Activated T-helper 9 cell treated with anti-CD3 and anti-CD28 coated beads, Interleukin-2, amount 50 U/mL, for 16 hours (primary cell): ENCODE measurements at regions not wholly inside any gene's neighbourhood (a gene's known extent, or its start where the extent isn't known, plus 50 kb on each side); places are given as distances from the start of the nearest gene placed in this dataset.
A peak's percentile ranks its signal among the peaks of the same experiment; 100 is the strongest.

Experiments used
- DNase-seq: peaks from one replicate; pipeline ENCODE4 v3.0.0-alpha.2; 2020; ENCODE audit warnings: low read depth

- no peak for DNase-seq
These were observed 222.4 kb upstream of the JUN start for GRCh38 chr1:59006289-59006658.

GRCh38 chr1:59006932-59007331 is 223.1 kb upstream of the JUN start:
- no peak for DNase-seq

GRCh38 chr1:59007429-59007819 is 223.6 kb upstream of the JUN start:
- DNase-seq = no peak

- no peak for DNase-seq
These were observed 224.2 kb upstream of the JUN start for GRCh38 chr1:59007820-59008598.

GRCh38 chr1:59008599-59009347 is 224.9 kb upstream of the JUN start:
- no peak for DNase-seq

- no peak for DNase-seq
These were observed 227.8 kb upstream of the JUN start for GRCh38 chr1:59011663-59012062.

GRCh38 chr1:59012378-59012777 is 228.5 kb upstream of the JUN start:
- DNase-seq = no peak

- DNase-seq = no peak
These were observed 229.6 kb upstream of the JUN start for GRCh38 chr1:59013276-59013927.

- no peak for DNase-seq
These were observed 230.1 kb upstream of the JUN start for GRCh38 chr1:59013928-59014279.

GRCh38 chr1:59014827-59015226 is 231.0 kb upstream of the JUN start:
- no peak for DNase-seq

- no peak for DNase-seq
These were observed 231.9 kb upstream of the JUN start for GRCh38 chr1:59015708-59016107.

- no peak for DNase-seq
These were observed 232.5 kb upstream of the JUN start for GRCh38 chr1:59016390-59016789.

- DNase-seq = no peak
These were observed 233.8 kb upstream of the JUN start for GRCh38 chr1:59017501-59018231.

GRCh38 chr1:59018446-59018845 is 234.6 kb upstream of the JUN start:
- DNase-seq = no peak

- no peak for DNase-seq
These were observed 235.0 kb upstream of the JUN start for GRCh38 chr1:59018860-59019259.

- peak; percentile 17 for DNase-seq
These were observed 236.5 kb upstream of the JUN start for GRCh38 chr1:59020151-59020997.

GRCh38 chr1:59022199-59022598 is 238.4 kb upstream of the JUN start:
- no peak for DNase-seq

- no peak for DNase-seq
These were observed 239.0 kb upstream of the JUN start for GRCh38 chr1:59022799-59023198.

- DNase-seq = no peak
These were observed 241.4 kb upstream of the JUN start for GRCh38 chr1:59025201-59025600.

GRCh38 chr1:59025898-59026426 is 242.1 kb upstream of the JUN start:
- no peak for DNase-seq

- no peak for DNase-seq
These were observed 242.7 kb upstream of the JUN start for GRCh38 chr1:59026472-59026948.
